GM12872 (cell line): ENCODE measurements at regions not wholly inside any gene's neighbourhood (a gene's known extent, or its start where the extent isn't known, plus 50 kb on each side); places are given as distances from the start of the nearest gene placed in this dataset.

Experiments used
- CTCF ChIP-seq: IDR thresholded peaks from 3 replicates; pipeline ENCODE4 v1.5.1; 2011; ENCODE audit warnings: low read depth, mild to moderate bottlenecking, low read length, moderate library complexity; ENCODE audit not compliant: insufficient read depth

- TF ChIP-seq CTCF: no peak
Measured at GRCh38 chr3:74426571-74426970, 187.9 kb downstream of the CNTN3 start.

- no peak for TF ChIP-seq CTCF
Measured at GRCh38 chr3:74423867-74424266, 190.6 kb downstream of the CNTN3 start.

GRCh38 chr3:74420538-74421124 lies 193.8 kb downstream of the CNTN3 start:
- TF ChIP-seq CTCF: no peak

- TF ChIP-seq CTCF: no peak
Measured at GRCh38 chr3:74415731-74416130, 198.7 kb downstream of the CNTN3 start.

GRCh38 chr3:74413547-74414241 lies 200.8 kb downstream of the CNTN3 start:
- no peak for TF ChIP-seq CTCF

- TF ChIP-seq CTCF: no peak
Measured at GRCh38 chr3:74410276-74410941, 204.1 kb downstream of the CNTN3 start.

- TF ChIP-seq CTCF: no peak
Measured at GRCh38 chr3:74409066-74409465, 205.4 kb downstream of the CNTN3 start.
